Panc1 (cell line): ENCODE measurements at regions not wholly inside any gene's neighbourhood (a gene's known extent, or its start where the extent isn't known, plus 50 kb on each side); places are given as distances from the start of the nearest gene placed in this dataset.

Source experiments
- ATAC-seq: fragments of 200-7000 bp; cut with Tn5 transposase; 2 replicates; pipeline ENCODE4 v1.9.1; 2020; ENCODE audit warnings: mild to moderate bottlenecking, moderate library complexity
- BruUV-seq: library from RNA; stranded (reverse); fragments of 400-500 nt; replicated peaks from 2 replicates; lab custom pipeline; 2021; lab: Mats Ljungman, UMichigan
- CTCF ChIA-PET: fragments of 300-600 bp; sonication (Branson Sonifier 250); formaldehyde crosslinking; loops from one replicate; lab custom pipeline; 2022; ENCODE audit warnings: antibody characterized with exemption; lab: Charles Lee
- POLR2A ChIA-PET: fragments of 300-600 bp; sonication (Branson Sonifier 250); formaldehyde crosslinking; loops from one replicate; lab custom pipeline; 2022; ENCODE audit warnings: antibody characterized with exemption; lab: Charles Lee
- DNase-seq: peaks from one replicate; pipeline ENCODE4 v3.0.0-alpha.2; 2010; ENCODE audit warnings: low read depth, low spot score
- H3K27ac ChIP-seq: 2 replicates; pipeline ENCODE4 v1.5.1; 2011; ENCODE audit warnings: mild to moderate bottlenecking, low read length, inconsistent platforms
- H3K27me3 ChIP-seq: fragments of 200-500 bp; sonication (Bioruptor generic); 2 replicates; pipeline ENCODE4 v1.6.0; 2014; ENCODE audit warnings: low read length, inconsistent platforms; ENCODE audit not compliant: control insufficient read depth, insufficient read depth
- H3K36me3 ChIP-seq: fragments of 200-500 bp; sonication (Bioruptor generic); 2 replicates; pipeline ENCODE4 v1.5.1; 2014; ENCODE audit warnings: inconsistent platforms, mild to moderate bottlenecking, low read length, moderate library complexity; ENCODE audit not compliant: control insufficient read depth, insufficient read depth
- H3K4me1 ChIP-seq: 2 replicates; pipeline ENCODE4 v1.5.1; 2011; ENCODE audit warnings: inconsistent platforms, mild to moderate bottlenecking, low read length, moderate library complexity; ENCODE audit not compliant: control insufficient read depth, insufficient read depth
- H3K4me3 ChIP-seq, 2 experiments: 2 replicates each; pipeline ENCODE4 v1.5.1; 2011 to 2012; ENCODE audit warnings: low read depth in 2 of 2, low read length in 2 of 2, mild to moderate bottlenecking in 2 of 2, inconsistent platforms in 1 of 2, moderate library complexity in 1 of 2
- H3K9me3 ChIP-seq: fragments of 200-500 bp; sonication (Bioruptor generic); 2 replicates; pipeline ENCODE4 v1.5.1; 2014; ENCODE audit warnings: low read depth, mild to moderate bottlenecking, inconsistent platforms, low read length, moderate library complexity; ENCODE audit not compliant: control insufficient read depth, insufficient read depth
- POLR2AphosphoS5 ChIP-seq: IDR thresholded peaks from 2 replicates; pipeline ENCODE4 v1.6.1; 2012; ENCODE audit warnings: mild to moderate bottlenecking, low read depth, low read length, moderate library complexity
- SIN3A ChIP-seq: IDR thresholded peaks from 2 replicates; pipeline ENCODE4 v1.6.1; 2012; ENCODE audit warnings: low read depth, mild to moderate bottlenecking, low read length, moderate library complexity, borderline replicate concordance; ENCODE audit not compliant: insufficient read depth
- TCF7L2 ChIP-seq: IDR thresholded peaks from 2 replicates; pipeline ENCODE4 v1.6.1; 2011; ENCODE audit warnings: mild to moderate bottlenecking, low read depth, low read length, inconsistent platforms
- in situ Hi-C: cut with HindIII; loops from 2 replicates; pipeline ENCODE4 v1.10.0; 2016; ENCODE audit warnings: low sequenced_read_pairs, low pct_unique_long_range_greater_than_20kb
- intact Hi-C: fragments of 100-400 bp; cut with micrococcal nuclease; formaldehyde crosslinking; loops from one replicate; pipeline ENCODE4 v1.10.0; 2022; ENCODE audit not compliant: unreplicated experiment
- TF ChIP-seq, protein P1 (sequence below): fragments of 450-650 bp; IDR thresholded peaks from 2 replicates; pipeline ENCODE4 v1.5.1; 2017; ENCODE audit warnings: mild to moderate bottlenecking
- TF ChIP-seq, protein P2 (sequence below), 2 experiments: IDR thresholded peaks; 2 replicates each; pipeline ENCODE4 v1.6.1; 2011 to 2012; ENCODE audit warnings: low read depth in 2 of 2, control low read depth in 1 of 2, low read length in 1 of 2, mild to moderate bottlenecking in 1 of 2, moderate library complexity in 1 of 2; ENCODE audit not compliant: insufficient read depth in 1 of 2

DNA sequence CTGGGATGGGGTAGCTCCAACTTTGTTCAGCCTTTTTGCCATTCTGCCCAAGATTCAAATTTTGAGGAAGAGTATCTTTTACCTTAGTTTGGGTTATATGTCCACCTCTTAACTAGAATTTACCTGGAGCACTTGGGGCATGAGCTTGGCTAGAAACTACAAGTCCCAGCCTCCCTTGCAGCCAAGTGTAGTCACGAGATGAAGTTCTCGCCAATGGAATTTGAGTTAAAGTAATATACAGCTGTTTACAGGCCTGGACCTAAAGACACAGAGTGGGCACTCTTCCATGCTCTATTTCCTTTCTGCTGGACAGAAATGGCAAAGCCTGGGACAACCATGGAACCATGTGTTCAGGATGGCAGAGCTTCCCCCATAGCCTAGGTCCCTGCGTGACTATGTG, 233.6 kb upstream of the GATB start:
- TF ChIP-seq, protein P1, sequence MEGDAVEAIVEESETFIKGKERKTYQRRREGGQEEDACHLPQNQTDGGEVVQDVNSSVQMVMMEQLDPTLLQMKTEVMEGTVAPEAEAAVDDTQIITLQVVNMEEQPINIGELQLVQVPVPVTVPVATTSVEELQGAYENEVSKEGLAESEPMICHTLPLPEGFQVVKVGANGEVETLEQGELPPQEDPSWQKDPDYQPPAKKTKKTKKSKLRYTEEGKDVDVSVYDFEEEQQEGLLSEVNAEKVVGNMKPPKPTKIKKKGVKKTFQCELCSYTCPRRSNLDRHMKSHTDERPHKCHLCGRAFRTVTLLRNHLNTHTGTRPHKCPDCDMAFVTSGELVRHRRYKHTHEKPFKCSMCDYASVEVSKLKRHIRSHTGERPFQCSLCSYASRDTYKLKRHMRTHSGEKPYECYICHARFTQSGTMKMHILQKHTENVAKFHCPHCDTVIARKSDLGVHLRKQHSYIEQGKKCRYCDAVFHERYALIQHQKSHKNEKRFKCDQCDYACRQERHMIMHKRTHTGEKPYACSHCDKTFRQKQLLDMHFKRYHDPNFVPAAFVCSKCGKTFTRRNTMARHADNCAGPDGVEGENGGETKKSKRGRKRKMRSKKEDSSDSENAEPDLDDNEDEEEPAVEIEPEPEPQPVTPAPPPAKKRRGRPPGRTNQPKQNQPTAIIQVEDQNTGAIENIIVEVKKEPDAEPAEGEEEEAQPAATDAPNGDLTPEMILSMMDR, result no peak
- TF ChIP-seq POLR2AphosphoS5 (no peak), TCF7L2 (no peak), SIN3A (no peak)
- TF ChIP-seq, protein P2, sequence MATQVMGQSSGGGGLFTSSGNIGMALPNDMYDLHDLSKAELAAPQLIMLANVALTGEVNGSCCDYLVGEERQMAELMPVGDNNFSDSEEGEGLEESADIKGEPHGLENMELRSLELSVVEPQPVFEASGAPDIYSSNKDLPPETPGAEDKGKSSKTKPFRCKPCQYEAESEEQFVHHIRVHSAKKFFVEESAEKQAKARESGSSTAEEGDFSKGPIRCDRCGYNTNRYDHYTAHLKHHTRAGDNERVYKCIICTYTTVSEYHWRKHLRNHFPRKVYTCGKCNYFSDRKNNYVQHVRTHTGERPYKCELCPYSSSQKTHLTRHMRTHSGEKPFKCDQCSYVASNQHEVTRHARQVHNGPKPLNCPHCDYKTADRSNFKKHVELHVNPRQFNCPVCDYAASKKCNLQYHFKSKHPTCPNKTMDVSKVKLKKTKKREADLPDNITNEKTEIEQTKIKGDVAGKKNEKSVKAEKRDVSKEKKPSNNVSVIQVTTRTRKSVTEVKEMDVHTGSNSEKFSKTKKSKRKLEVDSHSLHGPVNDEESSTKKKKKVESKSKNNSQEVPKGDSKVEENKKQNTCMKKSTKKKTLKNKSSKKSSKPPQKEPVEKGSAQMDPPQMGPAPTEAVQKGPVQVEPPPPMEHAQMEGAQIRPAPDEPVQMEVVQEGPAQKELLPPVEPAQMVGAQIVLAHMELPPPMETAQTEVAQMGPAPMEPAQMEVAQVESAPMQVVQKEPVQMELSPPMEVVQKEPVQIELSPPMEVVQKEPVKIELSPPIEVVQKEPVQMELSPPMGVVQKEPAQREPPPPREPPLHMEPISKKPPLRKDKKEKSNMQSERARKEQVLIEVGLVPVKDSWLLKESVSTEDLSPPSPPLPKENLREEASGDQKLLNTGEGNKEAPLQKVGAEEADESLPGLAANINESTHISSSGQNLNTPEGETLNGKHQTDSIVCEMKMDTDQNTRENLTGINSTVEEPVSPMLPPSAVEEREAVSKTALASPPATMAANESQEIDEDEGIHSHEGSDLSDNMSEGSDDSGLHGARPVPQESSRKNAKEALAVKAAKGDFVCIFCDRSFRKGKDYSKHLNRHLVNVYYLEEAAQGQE (IDR thresholded peaks at IDR 0.05; ENCODE audit: insufficient read depth in 1 of 2, low read depth in 2 of 2, low read length in 1 of 2), result no peak
- ChIA-PET CTCF (no interaction called here), POLR2A (no interaction called here)
- Histone ChIP-seq H3K4me3 (no peak overlapping the region), H3K27me3 (no peaks in the 10 kb centered on the region), H3K9me3 (no peaks in the 10 kb centered on the region), H3K4me1 (no peaks in the 10 kb centered on the region), H3K27ac (no peak overlapping the region), H3K36me3 (no peaks in the 10 kb centered on the region)
- BruUV-seq, result no TSS peak
- ATAC-seq (no peak), DNase-seq (no peak)
- in situ Hi-C loops (no loop called here), intact Hi-C loops (no loop called here)

DNA sequence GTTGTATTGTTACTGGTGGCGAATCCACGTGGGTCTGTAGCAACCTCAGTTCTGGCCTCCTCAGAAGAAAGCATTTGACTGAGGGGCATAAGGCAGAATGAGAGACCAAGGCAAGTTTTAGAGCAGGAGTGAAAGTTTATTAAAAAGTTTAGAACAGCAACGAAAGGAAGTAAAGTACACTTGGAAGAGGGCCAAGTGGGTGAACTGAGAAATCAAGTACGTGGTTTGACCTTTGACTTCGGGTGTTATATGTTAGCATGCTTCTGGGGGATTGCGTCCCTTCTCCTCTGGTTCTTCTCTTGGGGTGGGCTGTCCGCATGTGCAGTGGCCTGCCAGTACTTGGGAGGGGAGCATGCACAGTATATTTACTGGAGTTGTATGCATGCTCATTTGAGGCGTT, 232.7 kb upstream of the GATB start:
- no peaks in the 10 kb centered on the region for H3K4me1 ChIP-seq
- in situ Hi-C loops (no loop called here), intact Hi-C loops (no loop called here)
- no peaks in the 10 kb centered on the region for H3K27me3 ChIP-seq
- H3K9me3 ChIP-seq, result no peaks in the 10 kb centered on the region
- H3K36me3 ChIP-seq, result no peaks in the 10 kb centered on the region
- TF ChIP-seq POLR2AphosphoS5, result no peak
- TF ChIP-seq TCF7L2, result no peak
- TF ChIP-seq, protein P1, result no peak
- TF ChIP-seq, protein P2 (IDR thresholded peaks at IDR 0.05; ENCODE audit: insufficient read depth in 1 of 2, low read depth in 2 of 2, low read length in 1 of 2), result no peak
- TF ChIP-seq SIN3A, result no peak
- POLR2A ChIA-PET, result no interaction called here
- no TSS peak for BruUV-seq
- CTCF ChIA-PET, result no interaction called here
- H3K27ac ChIP-seq, result no peak overlapping the region
- no peak for ATAC-seq
- DNase-seq, result no peak
- no peak overlapping the region for H3K4me3 ChIP-seq
